Kidney tubule cell (primary cell): ENCODE measurements at regions not wholly inside any gene's neighbourhood (a gene's known extent, or its start where the extent isn't known, plus 50 kb on each side); places are given as distances from the start of the nearest gene placed in this dataset.

Source experiments
- DNase-seq: peaks from one replicate; pipeline ENCODE4 v3.0.0-alpha.2; 2018; ENCODE audit warnings: low spot score

- DNase-seq, result no peak
Measured at GRCh38 chr1:163877016-163877415, 555.3 kb downstream of the NUF2 start.

GRCh38 chr1:163885510-163885909 is 563.8 kb downstream of the NUF2 start:
- no peak for DNase-seq

GRCh38 chr1:163896001-163896400 is 574.2 kb downstream of the NUF2 start:
- no peak for DNase-seq

- DNase-seq, result no peak
Measured at GRCh38 chr1:163897412-163898155, 575.8 kb downstream of the NUF2 start.

- no peak for DNase-seq
Measured at GRCh38 chr1:163906283-163906682, 584.5 kb downstream of the NUF2 start.

GRCh38 chr1:163912170-163912884 is 590.6 kb downstream of the NUF2 start:
- DNase-seq, result no peak

- no peak for DNase-seq
Measured at GRCh38 chr1:163914785-163915413, 593.1 kb downstream of the NUF2 start.

- DNase-seq, result no peak
Measured at GRCh38 chr1:163922743-163923201, 601.0 kb downstream of the NUF2 start.

GRCh38 chr1:163924041-163924440 is 602.3 kb downstream of the NUF2 start:
- no peak for DNase-seq

GRCh38 chr1:163927493-163927892 is 605.7 kb downstream of the NUF2 start:
- DNase-seq, result no peak

- no peak for DNase-seq
Measured at GRCh38 chr1:163928069-163928468, 606.3 kb downstream of the NUF2 start.

- no peak for DNase-seq
Measured at GRCh38 chr1:163928651-163929050, 606.9 kb downstream of the NUF2 start.

- no peak for DNase-seq
Measured at GRCh38 chr1:163932901-163933300, 611.1 kb downstream of the NUF2 start.

- DNase-seq, result no peak
Measured at GRCh38 chr1:163933437-163933836, 611.7 kb downstream of the NUF2 start.

GRCh38 chr1:163935738-163936374 is 614.1 kb downstream of the NUF2 start:
- DNase-seq, result no peak

GRCh38 chr1:163959622-163960021 is 599.4 kb upstream of the PBX1 start:
- DNase-seq, result no peak

GRCh38 chr1:163970151-163970550 is 588.8 kb upstream of the PBX1 start:
- no peak for DNase-seq

GRCh38 chr1:163970699-163971098 is 588.3 kb upstream of the PBX1 start:
- DNase-seq, result no peak

- no peak for DNase-seq
Measured at GRCh38 chr1:163973586-163973985, 585.4 kb upstream of the PBX1 start.

GRCh38 chr1:163974120-163974519 is 584.9 kb upstream of the PBX1 start:
- DNase-seq, result no peak

- DNase-seq, result no peak
Measured at GRCh38 chr1:163980394-163980793, 578.6 kb upstream of the PBX1 start.

- no peak for DNase-seq
Measured at GRCh38 chr1:163981500-163982030, 577.4 kb upstream of the PBX1 start.
